ENCODE measurements at regions not wholly inside any gene's neighbourhood (a gene's known extent, or its start where the extent isn't known, plus 50 kb on each side); places are given as distances from the start of the nearest gene placed in this dataset.

DNA sequence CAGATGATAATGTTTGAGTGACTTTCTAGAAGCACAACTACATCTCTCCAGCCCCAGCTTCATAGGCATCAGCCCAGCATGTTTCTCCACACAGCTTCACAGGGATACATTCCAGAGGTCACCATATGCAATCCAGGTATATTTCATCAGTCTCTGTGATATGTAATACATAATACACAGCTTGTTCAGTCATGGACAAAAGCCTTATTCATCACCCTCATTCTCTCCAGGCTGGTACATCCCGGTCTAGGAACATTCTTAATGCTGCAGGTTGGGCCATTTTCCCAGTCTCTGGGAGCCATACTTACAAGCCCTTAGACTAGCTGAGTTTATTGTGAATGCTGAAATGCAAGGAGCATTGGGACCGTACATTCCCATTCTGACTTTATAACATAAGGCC, 169.4 kb downstream of the TMEM200A start:
- no peaks in the 10 kb centered on the region for H3K4me1 ChIP-seq (ENCODE audit: control insufficient read depth, insufficient read depth, low read depth, low read length)
- H3K36me3 ChIP-seq (ENCODE audit: control insufficient read depth in 1 of 2, insufficient read depth in 2 of 2, low read depth in 1 of 2, low read length in 2 of 2) = no peaks in the 10 kb centered on the region
- no peak overlapping the region for H3K27ac ChIP-seq (ENCODE audit: low read length, poor library complexity, severe bottlenecking)
- no peak overlapping the region for H3K4ac ChIP-seq (ENCODE audit: low read depth in 1 of 2, low read length in 2 of 2)
- no peak overlapping the region for H3K4me2 ChIP-seq (ENCODE audit: low read length, poor library complexity, severe bottlenecking)
- no peak overlapping the region for H4K91ac ChIP-seq (ENCODE audit: low read length)
- H2AK5ac ChIP-seq (ENCODE audit: low read length, severe bottlenecking) = no peak overlapping the region
- no peak overlapping the region for H3K18ac ChIP-seq (ENCODE audit: low read depth in 1 of 2, low read length in 2 of 2)
- H2BK12ac ChIP-seq (ENCODE audit: low read length in 2 of 2) = no peak overlapping the region
- no peak overlapping the region for H3K23ac ChIP-seq (ENCODE audit: low read length in 2 of 2)
- H3K14ac ChIP-seq (ENCODE audit: low read length in 2 of 2) = no peak overlapping the region
- 100% methylated on average over 1 of the region's 2 CpGs for WGBS
- H2BK15ac ChIP-seq (ENCODE audit: low read depth, poor library complexity, severe bottlenecking) = no peak overlapping the region
- no peaks in the 10 kb centered on the region for H3K79me1 ChIP-seq (replicated peaks; ENCODE audit: low read length, poor library complexity, severe bottlenecking)
- no peak overlapping the region for H2BK5ac ChIP-seq (ENCODE audit: low read depth, low read length, poor library complexity, severe bottlenecking)
- H3K27me3 ChIP-seq (ENCODE audit: control insufficient read depth in 1 of 2, insufficient read depth in 1 of 2, low read length in 2 of 2) = no peaks in the 10 kb centered on the region
- no peak for DNase-seq
- no peak overlapping the region for H3K4me3 ChIP-seq (ENCODE audit: insufficient read depth in 1 of 2, low read depth in 1 of 2, low read length in 2 of 2)
- H3K9ac ChIP-seq (ENCODE audit: low read length) = no peak overlapping the region
- H2BK120ac ChIP-seq (ENCODE audit: low read depth, low read length) = no peak overlapping the region
- no peak overlapping the region for H4K8ac ChIP-seq (ENCODE audit: low read length)
- H3K9me3 ChIP-seq (ENCODE audit: control insufficient read depth, low read length) = peaks cover 24% of the 10 kb centered on the region
- no peak overlapping the region for H2AFZ ChIP-seq (ENCODE audit: low read depth, low read length)

DNA sequence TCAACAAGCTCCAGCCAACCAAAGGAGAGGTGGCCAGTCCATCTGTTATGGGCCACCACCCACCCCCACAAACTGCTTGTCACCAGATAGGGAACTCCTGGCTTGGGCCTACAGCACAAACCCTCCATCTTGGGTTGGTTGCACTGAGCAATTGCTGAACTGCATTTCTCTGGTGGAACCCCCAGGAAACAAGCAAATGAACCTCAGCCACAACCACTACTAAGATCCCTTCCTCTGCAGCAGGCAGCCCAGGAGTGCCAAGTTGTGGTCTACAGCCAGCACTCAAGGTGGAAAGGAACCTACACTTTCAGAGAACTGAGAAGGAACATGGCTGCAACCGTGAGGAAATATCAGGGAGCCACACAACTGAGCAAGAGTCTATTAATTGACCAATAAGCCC, 171.6 kb downstream of the TMEM200A start:
- no peaks in the 10 kb centered on the region for H3K36me3 ChIP-seq (ENCODE audit: control insufficient read depth in 1 of 2, insufficient read depth in 2 of 2, low read depth in 1 of 2, low read length in 2 of 2)
- no peak overlapping the region for H2AFZ ChIP-seq (ENCODE audit: low read depth, low read length)
- no peak overlapping the region for H3K4me2 ChIP-seq (ENCODE audit: low read length, poor library complexity, severe bottlenecking)
- H3K27ac ChIP-seq (ENCODE audit: low read length, poor library complexity, severe bottlenecking) = no peak overlapping the region
- H2BK15ac ChIP-seq (ENCODE audit: low read depth, poor library complexity, severe bottlenecking) = no peak overlapping the region
- H2BK5ac ChIP-seq (ENCODE audit: low read depth, low read length, poor library complexity, severe bottlenecking) = no peak overlapping the region
- H3K9ac ChIP-seq (ENCODE audit: low read length) = no peak overlapping the region
- H3K4me1 ChIP-seq (ENCODE audit: control insufficient read depth, insufficient read depth, low read depth, low read length) = no peaks in the 10 kb centered on the region
- no peak overlapping the region for H2BK120ac ChIP-seq (ENCODE audit: low read depth, low read length)
- H3K23ac ChIP-seq (ENCODE audit: low read length in 2 of 2) = no peak overlapping the region
- no peaks in the 10 kb centered on the region for H3K79me1 ChIP-seq (replicated peaks; ENCODE audit: low read length, poor library complexity, severe bottlenecking)
- peaks cover 24% of the 10 kb centered on the region for H3K9me3 ChIP-seq (ENCODE audit: control insufficient read depth, low read length)
- DNase-seq = no peak
- no peak overlapping the region for H3K18ac ChIP-seq (ENCODE audit: low read depth in 1 of 2, low read length in 2 of 2)
- H4K91ac ChIP-seq (ENCODE audit: low read length) = no peak overlapping the region
- H4K8ac ChIP-seq (ENCODE audit: low read length) = no peak overlapping the region
- WGBS = 83% methylated on average over 1 of the region's 1 CpG
- no peak overlapping the region for H3K4me3 ChIP-seq (ENCODE audit: insufficient read depth in 1 of 2, low read depth in 1 of 2, low read length in 2 of 2)
- no peak overlapping the region for H3K14ac ChIP-seq (ENCODE audit: low read length in 2 of 2)
- H3K27me3 ChIP-seq (ENCODE audit: control insufficient read depth in 1 of 2, insufficient read depth in 1 of 2, low read length in 2 of 2) = no peaks in the 10 kb centered on the region
- no peak overlapping the region for H2AK5ac ChIP-seq (ENCODE audit: low read length, severe bottlenecking)
- H2BK12ac ChIP-seq (ENCODE audit: low read length in 2 of 2) = no peak overlapping the region
- no peak overlapping the region for H3K4ac ChIP-seq (ENCODE audit: low read depth in 1 of 2, low read length in 2 of 2)

DNA sequence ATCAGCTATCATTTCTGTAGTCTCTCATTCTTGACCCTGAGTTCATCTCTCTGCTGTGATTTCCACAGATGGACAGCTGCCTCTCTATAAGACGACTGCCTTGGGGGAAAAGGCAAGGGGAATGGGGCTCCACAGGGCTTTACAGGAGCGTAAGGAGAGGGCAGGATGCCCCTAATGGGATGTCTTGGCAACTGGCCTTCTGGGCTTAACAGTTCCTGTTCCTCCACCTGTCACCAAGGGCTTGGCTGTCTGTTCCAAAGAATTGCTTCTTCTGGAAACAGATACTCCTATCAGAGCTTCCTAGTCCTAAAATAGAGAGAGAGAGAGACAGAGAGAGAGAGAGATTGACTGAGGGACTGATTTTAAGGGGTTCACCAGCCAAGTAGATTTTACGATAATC, 181.9 kb downstream of the TMEM200A start:
- Histone ChIP-seq H2BK120ac (ENCODE audit: low read depth, low read length) (no peak overlapping the region), H3K18ac (ENCODE audit: low read depth in 1 of 2, low read length in 2 of 2) (no peak overlapping the region), H3K4me2 (ENCODE audit: low read length, poor library complexity, severe bottlenecking) (no peak overlapping the region), H4K8ac (ENCODE audit: low read length) (no peak overlapping the region), H3K4me1 (ENCODE audit: control insufficient read depth, insufficient read depth, low read depth, low read length) (no peaks in the 10 kb centered on the region), H4K91ac (ENCODE audit: low read length) (no peak overlapping the region), H3K14ac (ENCODE audit: low read length in 2 of 2) (no peak overlapping the region), H3K27me3 (ENCODE audit: control insufficient read depth in 1 of 2, insufficient read depth in 1 of 2, low read length in 2 of 2) (peaks cover 0 to 3% of the 10 kb centered on the region in 2 experiments), H2BK5ac (ENCODE audit: low read depth, low read length, poor library complexity, severe bottlenecking) (no peak overlapping the region), H2AK5ac (ENCODE audit: low read length, severe bottlenecking) (no peak overlapping the region), H3K9me3 (ENCODE audit: control insufficient read depth, low read length) (no peaks in the 10 kb centered on the region), H2BK15ac (ENCODE audit: low read depth, poor library complexity, severe bottlenecking) (no peak overlapping the region), H2BK12ac (ENCODE audit: low read length in 2 of 2) (no peak overlapping the region), H2AFZ (ENCODE audit: low read depth, low read length) (no peak overlapping the region), H3K9ac (ENCODE audit: low read length) (no peak overlapping the region), H3K4ac (ENCODE audit: low read depth in 1 of 2, low read length in 2 of 2) (no peak overlapping the region), H3K79me1 (replicated peaks; ENCODE audit: low read length, poor library complexity, severe bottlenecking) (no peaks in the 10 kb centered on the region), H3K27ac (ENCODE audit: low read length, poor library complexity, severe bottlenecking) (no peak overlapping the region), H3K4me3 (ENCODE audit: insufficient read depth in 1 of 2, low read depth in 1 of 2, low read length in 2 of 2) (no peak overlapping the region), H3K36me3 (ENCODE audit: control insufficient read depth in 1 of 2, insufficient read depth in 2 of 2, low read depth in 1 of 2, low read length in 2 of 2) (no peaks in the 10 kb centered on the region), H3K23ac (ENCODE audit: low read length in 2 of 2) (no peak overlapping the region)
- DNase-seq = no peak
- WGBS = 71% methylated on average over 2 of the region's 3 CpGs

DNA sequence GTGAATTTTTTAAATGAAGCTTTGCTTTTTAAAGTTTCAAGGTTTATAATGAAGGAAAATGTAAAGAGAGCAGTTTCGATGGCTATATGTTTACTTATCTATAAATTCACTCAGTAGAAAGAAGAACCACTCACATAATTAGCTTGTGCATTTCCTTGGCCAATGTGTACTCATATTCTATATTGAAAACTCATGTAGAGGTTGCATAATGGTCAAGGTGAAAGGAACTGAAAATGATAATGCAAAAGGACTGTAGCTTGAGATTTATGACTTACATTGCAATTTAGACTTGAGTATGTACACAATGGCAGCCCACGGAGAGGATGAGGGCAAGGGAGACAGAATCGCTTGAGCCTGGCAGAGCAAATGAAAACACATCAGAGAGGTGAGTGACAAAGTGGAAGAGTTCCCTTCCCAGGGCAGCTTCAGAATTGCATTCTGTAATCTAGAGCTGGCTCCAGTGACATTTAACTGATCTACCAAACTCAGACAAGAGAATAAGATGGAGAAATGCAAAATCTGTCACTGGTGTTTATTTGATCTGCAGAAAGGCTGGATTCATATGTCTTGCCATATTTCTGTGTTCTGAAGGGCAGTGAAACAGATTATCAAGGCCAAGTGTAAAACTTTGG, 191.8 kb downstream of the TMEM200A start:
- 73% methylated on average over 2 of the region's 3 CpGs for WGBS

More for the DNA sequence above, 191.8 kb downstream of the TMEM200A start:
- H2AFZ ChIP-seq (ENCODE audit: low read depth, low read length) = no peak overlapping the region
- no peak overlapping the region for H3K4ac ChIP-seq (ENCODE audit: low read depth in 1 of 2, low read length in 2 of 2)
- H4K8ac ChIP-seq (ENCODE audit: low read length) = no peak overlapping the region
- H2AK5ac ChIP-seq (ENCODE audit: low read length, severe bottlenecking) = no peak overlapping the region
- no peaks in the 10 kb centered on the region for H3K9me3 ChIP-seq (ENCODE audit: control insufficient read depth, low read length)
- H4K91ac ChIP-seq (ENCODE audit: low read length) = no peak overlapping the region
- H2BK12ac ChIP-seq (ENCODE audit: low read length in 2 of 2) = no peak overlapping the region
- no peak overlapping the region for H3K4me3 ChIP-seq (ENCODE audit: insufficient read depth in 1 of 2, low read depth in 1 of 2, low read length in 2 of 2)
- H3K4me2 ChIP-seq (ENCODE audit: low read length, poor library complexity, severe bottlenecking) = no peak overlapping the region
- H3K79me1 ChIP-seq (replicated peaks; ENCODE audit: low read length, poor library complexity, severe bottlenecking) = no peaks in the 10 kb centered on the region
- H3K36me3 ChIP-seq (ENCODE audit: control insufficient read depth in 1 of 2, insufficient read depth in 2 of 2, low read depth in 1 of 2, low read length in 2 of 2) = no peaks in the 10 kb centered on the region
- no peak overlapping the region for H3K14ac ChIP-seq (ENCODE audit: low read length in 2 of 2)
- H3K23ac ChIP-seq (ENCODE audit: low read length in 2 of 2) = no peak overlapping the region
- H3K27me3 ChIP-seq (ENCODE audit: control insufficient read depth in 1 of 2, insufficient read depth in 1 of 2, low read length in 2 of 2) = no peaks in the 10 kb centered on the region
- H3K27ac ChIP-seq (ENCODE audit: low read length, poor library complexity, severe bottlenecking) = no peak overlapping the region
- H3K4me1 ChIP-seq (ENCODE audit: control insufficient read depth, insufficient read depth, low read depth, low read length) = peaks cover 2% of the 10 kb centered on the region
- DNase-seq = no peak
- no peak overlapping the region for H2BK15ac ChIP-seq (ENCODE audit: low read depth, poor library complexity, severe bottlenecking)
- H2BK5ac ChIP-seq (ENCODE audit: low read depth, low read length, poor library complexity, severe bottlenecking) = no peak overlapping the region
- no peak overlapping the region for H3K9ac ChIP-seq (ENCODE audit: low read length)
- no peak overlapping the region for H3K18ac ChIP-seq (ENCODE audit: low read depth in 1 of 2, low read length in 2 of 2)
- no peak overlapping the region for H2BK120ac ChIP-seq (ENCODE audit: low read depth, low read length)
